Neuron (in vitro differentiated cells): ENCODE measurements at regions not wholly inside any gene's neighbourhood (a gene's known extent, or its start where the extent isn't known, plus 50 kb on each side); places are given as distances from the start of the nearest gene placed in this dataset.

Experiments
- H2AFZ ChIP-seq: one replicate; pipeline ENCODE4 v1.6.1; 2013; ENCODE audit warnings: low read depth, mild to moderate bottlenecking, inconsistent platforms, low read length, moderate library complexity
- H3K27me3 ChIP-seq: one replicate; pipeline ENCODE4 v1.6.1; 2013; ENCODE audit warnings: low read length; ENCODE audit not compliant: insufficient read depth
- H3K36me3 ChIP-seq: one replicate; pipeline ENCODE4 v1.6.1; 2013; ENCODE audit warnings: low read length; ENCODE audit not compliant: insufficient read depth
- H3K4me1 ChIP-seq: one replicate; pipeline ENCODE4 v1.6.1; 2013; ENCODE audit warnings: low read length; ENCODE audit not compliant: insufficient read depth
- H3K4me3 ChIP-seq: 2 replicates; pipeline ENCODE4 v1.5.1; 2013; ENCODE audit warnings: mild to moderate bottlenecking, low read length, moderate library complexity
- H3K9me3 ChIP-seq: one replicate; pipeline ENCODE4 v1.6.1; 2013; ENCODE audit warnings: low read length

DNA sequence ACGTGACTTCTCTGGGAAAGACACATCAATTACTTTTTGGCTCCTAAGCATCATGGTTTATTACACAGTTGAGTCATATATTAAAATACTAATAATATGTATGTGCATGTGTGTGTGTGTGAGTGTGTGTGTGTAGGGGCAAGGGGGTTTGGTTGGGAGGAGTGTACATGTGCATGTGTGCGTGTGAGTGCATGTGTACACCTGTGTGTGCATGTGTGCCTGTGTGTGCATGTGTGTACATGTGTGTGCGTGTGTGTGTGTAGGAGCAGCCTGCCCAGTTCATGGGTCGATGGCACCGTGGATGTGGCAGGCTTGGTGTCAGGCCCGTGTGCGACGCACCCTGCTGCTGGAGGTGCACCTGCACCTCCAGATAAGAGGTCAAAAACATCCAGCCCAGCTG is 99.0 kb upstream of the SNTG2 start:
- Histone ChIP-seq H2AFZ (no peak overlapping the region), H3K36me3 (no peaks in the 10 kb centered on the region), H3K4me1 (no peaks in the 10 kb centered on the region), H3K27me3 (no peaks in the 10 kb centered on the region), H3K4me3 (no peak overlapping the region), H3K9me3 (no peaks in the 10 kb centered on the region)

DNA sequence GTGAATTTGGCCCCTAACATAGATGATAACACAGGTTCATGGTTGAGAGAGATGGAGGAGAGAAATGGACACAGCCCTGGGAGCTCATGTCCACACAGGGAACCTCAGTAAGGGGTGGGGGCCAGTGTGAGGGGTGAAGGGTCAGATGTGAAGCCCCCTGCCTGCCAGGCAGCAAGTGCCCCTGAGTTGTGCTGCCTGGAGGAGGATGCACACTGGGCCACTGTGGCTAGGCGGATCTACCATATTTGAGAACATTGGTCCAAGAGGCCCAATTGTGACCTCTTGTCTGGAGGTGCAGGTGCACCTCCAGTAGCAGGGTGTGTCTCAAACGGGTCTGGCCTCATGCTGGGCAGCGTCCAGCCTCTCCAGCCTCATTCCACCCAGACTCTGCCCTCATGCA is 99.6 kb upstream of the SNTG2 start:
- no peaks in the 10 kb centered on the region for H3K27me3 ChIP-seq
- H3K4me3 ChIP-seq: no peak overlapping the region
- H3K9me3 ChIP-seq: no peaks in the 10 kb centered on the region
- no peaks in the 10 kb centered on the region for H3K36me3 ChIP-seq
- H2AFZ ChIP-seq: no peak overlapping the region
- H3K4me1 ChIP-seq: no peaks in the 10 kb centered on the region

DNA sequence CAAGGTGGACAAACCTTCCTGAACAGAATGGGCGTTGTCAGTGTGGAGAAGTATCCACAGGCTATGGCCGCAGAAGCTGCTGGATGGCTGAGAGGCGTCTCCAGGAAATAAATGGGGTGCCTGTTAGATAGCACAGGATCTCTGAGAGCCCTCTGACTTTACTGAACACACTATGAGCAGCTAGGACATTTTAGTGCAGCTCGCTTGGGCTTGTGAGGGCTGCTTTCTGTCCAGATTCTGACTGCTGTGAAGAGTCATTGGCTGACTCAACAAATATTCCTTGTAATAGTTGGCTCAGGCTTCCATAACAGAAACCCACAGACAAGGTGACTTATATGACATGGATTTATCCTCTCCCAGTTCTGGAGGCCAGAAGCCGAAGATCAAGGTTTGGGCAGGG is 100.2 kb upstream of the SNTG2 start:
- Histone ChIP-seq H3K4me3 (no peak overlapping the region), H3K27me3 (no peaks in the 10 kb centered on the region), H3K36me3 (no peaks in the 10 kb centered on the region), H3K9me3 (no peaks in the 10 kb centered on the region), H2AFZ (no peak overlapping the region), H3K4me1 (no peaks in the 10 kb centered on the region)

DNA sequence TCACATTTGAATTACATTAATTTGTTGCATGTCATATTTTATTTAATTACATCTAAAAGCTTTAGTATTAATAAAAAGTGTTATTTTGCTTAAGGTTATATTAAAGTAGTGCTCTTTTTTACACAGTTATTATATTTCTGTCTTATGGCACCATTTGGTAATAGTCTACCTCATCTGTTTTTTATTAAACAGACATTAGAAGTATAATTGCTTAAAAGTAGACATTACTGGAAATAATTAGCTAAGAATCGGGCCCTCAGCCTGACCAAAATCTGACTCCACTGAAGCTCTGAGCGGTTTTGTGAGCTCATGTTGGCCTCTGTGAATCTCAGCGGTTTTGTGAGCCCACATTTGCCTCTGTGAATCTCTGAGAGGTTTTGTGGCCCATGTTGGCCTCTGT is 102.5 kb upstream of the SNTG2 start:
- Histone ChIP-seq H2AFZ (no peak overlapping the region), H3K36me3 (no peaks in the 10 kb centered on the region), H3K27me3 (no peaks in the 10 kb centered on the region), H3K4me3 (no peak overlapping the region), H3K9me3 (no peaks in the 10 kb centered on the region), H3K4me1 (no peaks in the 10 kb centered on the region)

DNA sequence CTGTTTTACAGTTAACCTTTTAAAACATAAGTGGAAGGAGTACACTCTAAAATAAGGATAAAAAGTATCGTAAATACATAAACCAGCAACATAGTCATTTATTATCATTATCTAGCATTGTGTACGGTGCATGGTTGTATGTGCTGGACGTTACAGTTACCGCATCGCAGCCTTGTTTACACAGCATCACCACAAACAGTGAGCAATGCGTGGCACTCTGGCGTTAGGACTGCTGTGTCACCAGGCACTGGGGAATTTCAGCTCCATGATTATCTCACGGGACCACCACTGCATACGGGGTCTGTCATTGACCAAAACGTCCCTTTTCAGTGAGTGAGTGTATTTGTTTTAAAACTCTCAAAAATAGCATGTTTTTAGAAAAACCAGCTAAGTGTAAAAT is 103.0 kb upstream of the SNTG2 start:
- Histone ChIP-seq H3K36me3 (no peaks in the 10 kb centered on the region), H3K4me3 (no peak overlapping the region), H2AFZ (no peak overlapping the region), H3K27me3 (no peaks in the 10 kb centered on the region), H3K4me1 (no peaks in the 10 kb centered on the region), H3K9me3 (no peaks in the 10 kb centered on the region)

DNA sequence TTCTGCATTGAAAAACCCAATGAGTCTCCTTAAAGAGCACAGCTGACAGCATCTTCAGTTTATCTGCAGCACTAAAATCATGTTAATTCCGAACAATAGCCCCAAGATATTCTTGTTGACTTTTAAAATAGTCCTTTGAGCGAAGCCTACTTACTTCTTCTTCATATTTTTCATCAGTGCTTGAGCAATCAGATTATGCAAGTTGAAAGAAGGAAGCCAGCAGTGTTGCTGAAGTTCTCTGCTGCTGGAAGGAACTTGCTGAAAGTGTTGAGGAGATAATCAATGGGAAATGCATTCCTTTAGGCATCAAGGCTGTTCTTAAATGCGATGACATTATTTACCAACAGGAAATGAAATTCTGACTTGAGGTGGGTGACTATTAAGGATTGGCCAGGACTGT is 105.9 kb upstream of the SNTG2 start:
- Histone ChIP-seq H3K4me3 (no peak overlapping the region), H3K4me1 (no peaks in the 10 kb centered on the region)

DNA sequence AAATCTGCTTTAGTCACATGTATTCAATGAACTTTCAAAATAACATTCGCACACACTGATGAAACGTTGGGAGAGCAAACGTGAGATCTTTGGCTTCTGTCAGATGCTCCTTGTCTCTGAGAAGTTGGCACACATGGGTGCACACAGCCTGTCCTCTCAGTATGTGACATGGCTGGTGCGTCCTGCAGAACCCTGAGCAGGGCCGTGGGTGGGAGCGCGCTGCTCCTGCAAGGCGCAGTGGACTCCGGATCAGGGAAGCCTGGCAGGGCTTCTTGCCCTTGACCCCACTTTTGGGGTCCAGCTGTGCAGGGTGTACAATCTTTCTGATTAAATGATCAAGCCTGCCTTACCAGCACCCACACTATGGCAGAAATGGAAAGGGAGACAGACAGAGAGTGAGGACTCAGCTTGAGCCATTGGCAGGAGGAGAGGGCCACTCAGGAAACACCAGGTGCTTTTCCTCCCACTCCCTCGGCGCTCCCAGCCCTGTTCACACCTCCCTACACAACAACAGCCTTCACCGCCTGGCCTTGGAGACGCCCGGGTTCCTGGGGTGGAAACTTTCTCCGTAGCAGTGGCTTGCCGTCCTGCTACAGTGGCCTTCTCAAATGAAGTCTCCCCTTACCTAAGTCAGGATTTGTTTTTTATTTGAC is 108.4 kb upstream of the SNTG2 start:
- Histone ChIP-seq H3K27me3 (no peaks in the 10 kb centered on the region), H2AFZ (no peak overlapping the region), H3K9me3 (no peaks in the 10 kb centered on the region), H3K4me1 (no peaks in the 10 kb centered on the region), H3K36me3 (no peaks in the 10 kb centered on the region), H3K4me3 (no peak overlapping the region)

More for the DNA sequence above, 105.9 kb upstream of the SNTG2 start:
- H2AFZ ChIP-seq: no peak overlapping the region
- no peaks in the 10 kb centered on the region for H3K9me3 ChIP-seq
- no peaks in the 10 kb centered on the region for H3K36me3 ChIP-seq
- H3K27me3 ChIP-seq: no peaks in the 10 kb centered on the region

DNA sequence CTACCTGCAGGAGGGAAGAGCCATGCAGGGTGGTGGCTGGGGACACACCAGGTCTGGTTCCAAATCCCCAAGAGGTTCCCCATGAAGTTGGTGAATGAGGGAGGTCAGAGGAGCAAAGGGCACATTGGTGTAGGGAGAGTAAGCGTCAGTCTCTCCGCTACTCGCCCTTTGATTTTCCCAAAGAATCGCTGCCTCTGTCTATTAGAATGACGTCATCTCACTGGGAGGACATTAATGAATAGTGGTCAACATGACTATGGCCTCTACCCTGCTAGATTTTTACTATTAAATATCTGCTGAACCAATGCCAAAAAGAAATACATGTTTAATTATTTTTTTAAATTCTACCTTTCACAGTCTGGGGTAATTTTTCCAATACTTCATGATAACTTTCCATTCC is 109.6 kb upstream of the SNTG2 start:
- Histone ChIP-seq H3K27me3 (no peaks in the 10 kb centered on the region), H3K4me3 (no peak overlapping the region), H3K9me3 (no peaks in the 10 kb centered on the region), H3K36me3 (no peaks in the 10 kb centered on the region), H3K4me1 (no peaks in the 10 kb centered on the region), H2AFZ (no peak overlapping the region)

DNA sequence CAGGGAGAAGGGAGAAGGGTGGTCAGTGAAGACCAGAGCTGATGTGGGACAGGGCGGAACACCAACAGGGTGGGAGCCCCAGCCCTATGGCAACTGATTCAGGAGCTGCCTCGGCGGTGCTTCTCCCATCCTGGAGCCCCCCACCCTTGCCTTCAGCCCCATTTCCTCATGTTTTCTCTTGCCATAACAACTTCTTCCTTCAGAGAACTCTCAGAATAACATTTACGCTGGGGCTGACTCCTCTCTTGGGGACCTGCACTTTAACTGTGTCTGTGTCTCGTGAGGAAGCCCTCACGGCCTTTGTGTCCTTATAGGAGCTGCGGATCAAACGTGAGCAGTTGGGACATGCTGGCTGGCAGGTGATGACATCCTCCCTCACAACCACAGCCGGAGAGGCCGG is 116.4 kb upstream of the SNTG2 start:
- no peak overlapping the region for H3K4me3 ChIP-seq
- H3K27me3 ChIP-seq: no peaks in the 10 kb centered on the region
- H2AFZ ChIP-seq: no peak overlapping the region
- no peaks in the 10 kb centered on the region for H3K4me1 ChIP-seq
- no peaks in the 10 kb centered on the region for H3K9me3 ChIP-seq
- no peaks in the 10 kb centered on the region for H3K36me3 ChIP-seq

DNA sequence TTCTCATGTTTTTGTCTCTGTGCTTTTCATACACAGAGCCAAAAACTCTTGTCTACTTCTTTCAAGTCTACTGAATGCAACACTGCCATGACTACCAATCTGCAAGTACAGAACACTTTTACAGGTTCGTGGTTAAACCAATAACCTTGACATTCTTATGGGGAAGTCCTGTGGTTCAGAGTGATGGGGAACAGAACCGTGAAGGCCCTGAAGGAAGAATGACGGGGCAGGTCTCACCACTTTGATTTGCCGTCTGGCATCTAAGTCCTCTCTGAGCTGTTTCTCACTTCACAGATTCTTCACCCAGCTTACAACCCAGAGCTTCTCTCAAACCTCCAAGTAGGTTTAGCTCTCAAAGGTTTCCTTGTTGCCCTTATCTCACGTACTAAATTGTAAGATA is 117.5 kb upstream of the SNTG2 start:
- Histone ChIP-seq H3K27me3 (no peaks in the 10 kb centered on the region), H3K4me3 (no peak overlapping the region), H3K4me1 (no peaks in the 10 kb centered on the region), H2AFZ (no peak overlapping the region), H3K36me3 (no peaks in the 10 kb centered on the region), H3K9me3 (no peaks in the 10 kb centered on the region)

DNA sequence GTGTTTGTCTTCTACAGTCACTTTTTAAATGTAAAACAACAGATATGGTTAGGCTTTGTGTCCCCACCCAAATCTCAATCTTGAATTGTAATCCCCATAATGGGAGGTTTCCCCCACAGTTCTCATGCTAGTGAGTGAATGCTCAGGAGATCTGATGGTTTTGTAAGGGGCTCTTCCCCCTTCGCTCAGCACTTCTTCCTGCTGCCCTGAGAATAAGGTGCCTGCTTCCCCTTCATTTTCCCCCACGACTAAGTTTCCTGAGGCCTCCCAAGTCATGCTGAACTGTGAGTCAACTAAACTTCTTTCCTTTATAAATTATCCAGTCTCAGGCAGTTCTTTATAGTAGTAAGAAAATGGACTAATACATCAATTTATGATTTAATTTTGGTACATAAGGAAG is 118.0 kb upstream of the SNTG2 start:
- Histone ChIP-seq H3K36me3 (no peaks in the 10 kb centered on the region), H3K27me3 (no peaks in the 10 kb centered on the region), H2AFZ (no peak overlapping the region), H3K4me3 (no peak overlapping the region), H3K4me1 (no peaks in the 10 kb centered on the region), H3K9me3 (no peaks in the 10 kb centered on the region)

DNA sequence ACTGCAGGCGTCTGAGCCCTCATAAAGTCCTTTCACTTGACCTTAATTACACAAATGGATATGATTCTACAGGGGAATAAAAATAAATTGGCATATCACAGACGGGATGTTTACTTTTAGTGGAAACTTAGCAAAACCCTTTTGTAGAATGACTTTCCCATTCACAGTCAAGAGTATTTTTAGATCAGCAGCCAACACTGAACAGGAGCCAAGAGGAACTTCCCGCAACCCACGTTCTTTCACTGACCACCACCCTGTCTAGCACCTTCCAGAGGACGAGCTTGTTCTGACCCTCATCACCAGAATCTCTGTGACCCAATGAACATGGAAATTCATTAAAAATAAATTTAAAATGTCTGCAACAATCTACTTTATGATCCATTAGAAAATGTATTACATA is 119.0 kb upstream of the SNTG2 start:
- H3K4me3 ChIP-seq: no peak overlapping the region
- no peaks in the 10 kb centered on the region for H3K9me3 ChIP-seq
- no peaks in the 10 kb centered on the region for H3K4me1 ChIP-seq
- no peak overlapping the region for H2AFZ ChIP-seq
- H3K27me3 ChIP-seq: no peaks in the 10 kb centered on the region
- no peaks in the 10 kb centered on the region for H3K36me3 ChIP-seq

DNA sequence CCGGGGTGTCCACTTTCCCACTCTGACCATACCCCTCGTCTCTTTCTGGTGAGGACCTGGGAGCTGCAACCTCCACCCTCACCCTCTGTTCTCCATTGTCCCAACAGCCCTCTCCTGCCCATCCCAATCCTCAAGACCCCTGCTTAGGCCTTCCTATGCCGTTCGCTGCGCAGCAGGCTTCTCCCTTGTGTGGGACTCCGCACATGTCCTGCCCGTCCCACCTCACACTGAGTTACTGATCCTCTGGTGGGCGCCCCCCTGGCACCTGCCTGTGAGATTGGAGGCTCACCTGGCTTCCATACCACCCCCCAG is 119.5 kb upstream of the SNTG2 start:
- Histone ChIP-seq H3K9me3 (no peaks in the 10 kb centered on the region), H3K27me3 (no peaks in the 10 kb centered on the region), H3K4me1 (no peaks in the 10 kb centered on the region), H3K4me3 (no peak overlapping the region), H2AFZ (no peak overlapping the region), H3K36me3 (no peaks in the 10 kb centered on the region)

DNA sequence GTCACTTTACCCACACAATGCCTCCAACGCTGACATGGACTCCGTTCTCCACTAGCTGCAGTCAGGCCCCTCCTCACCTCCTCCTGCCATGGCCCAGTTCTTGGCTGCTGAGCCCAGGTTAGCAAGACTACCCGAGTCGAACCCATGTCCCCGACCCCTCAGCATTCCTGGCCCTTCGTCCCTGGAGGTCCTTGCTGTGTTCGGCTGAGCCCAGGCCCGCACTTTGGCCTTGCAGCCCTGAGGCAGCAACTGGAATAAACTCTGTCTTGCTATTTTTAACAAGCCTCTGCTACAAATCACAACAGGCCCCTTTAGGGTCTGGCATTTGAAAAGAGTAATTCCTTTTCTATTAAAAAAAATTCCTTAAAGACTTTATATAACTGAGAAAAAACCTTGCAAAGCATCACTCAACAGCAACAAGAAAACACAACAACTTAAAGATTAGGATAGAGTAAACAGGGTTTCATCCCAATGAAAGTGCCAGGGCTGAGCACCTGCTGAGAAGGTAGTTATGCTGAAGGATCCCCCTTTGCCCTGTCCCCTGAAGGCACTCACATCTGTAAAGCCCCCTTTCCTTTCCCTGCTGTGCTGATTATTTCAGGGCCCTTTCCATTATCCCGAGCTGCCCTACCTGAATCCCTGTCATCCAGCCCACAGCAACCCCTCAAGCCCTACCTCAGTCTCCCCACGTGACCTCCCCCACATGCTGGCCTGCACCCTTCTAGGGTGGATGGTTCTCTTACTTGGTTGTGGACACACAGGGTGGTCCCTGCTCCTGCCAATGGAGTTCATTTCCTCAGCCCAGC is 120.0 kb upstream of the SNTG2 start:
- Histone ChIP-seq H3K4me3 (no peak overlapping the region), H3K27me3 (no peaks in the 10 kb centered on the region), H2AFZ (no peak overlapping the region), H3K4me1 (no peaks in the 10 kb centered on the region), H3K9me3 (no peaks in the 10 kb centered on the region), H3K36me3 (no peaks in the 10 kb centered on the region)
